DND-41 (cell line): ENCODE measurements at regions not wholly inside any gene's neighbourhood (a gene's known extent, or its start where the extent isn't known, plus 50 kb on each side); places are given as distances from the start of the nearest gene placed in this dataset.

Experiments
- ATAC-seq: fragments of 200-7000 bp; cut with Tn5 transposase; 3 replicates; pipeline ENCODE4 v1.9.1; 2021; ENCODE audit warnings: low read depth; ENCODE audit not compliant: insufficient read depth
- DNase-seq: peaks from one replicate; pipeline ENCODE4 v3.0.0-alpha.2; 2020
- H2AFZ ChIP-seq: 2 replicates; pipeline ENCODE4 v1.6.0; 2012; ENCODE audit warnings: low read depth, low read length
- H3K27ac ChIP-seq: 2 replicates; pipeline ENCODE4 v1.5.1; 2012; ENCODE audit warnings: low read length, inconsistent platforms
- H3K27me3 ChIP-seq: fragments of 200-600 bp; sonication (generic); 2 replicates; pipeline ENCODE4 v1.6.0; 2012; ENCODE audit warnings: low read length, mild to moderate bottlenecking, inconsistent platforms; ENCODE audit not compliant: insufficient read depth, poor library complexity
- H3K36me3 ChIP-seq: 2 replicates; pipeline ENCODE4 v1.5.1; 2012; ENCODE audit warnings: low read length, inconsistent platforms; ENCODE audit not compliant: insufficient read depth
- H3K4me1 ChIP-seq: 2 replicates; pipeline ENCODE4 v1.5.1; 2012; ENCODE audit warnings: mild to moderate bottlenecking, low read length; ENCODE audit not compliant: insufficient read depth
- H3K4me2 ChIP-seq: 2 replicates; pipeline ENCODE4 v1.6.0; 2012; ENCODE audit warnings: mild to moderate bottlenecking, moderate library complexity, low read length, inconsistent platforms; ENCODE audit not compliant: insufficient read depth
- H3K4me3 ChIP-seq, 2 experiments: fragments of 200-600 bp in 1 of 2; shearing (Covaris generic) in 1 of 2; 2 replicates each; pipeline ENCODE4 v1.5.1; 2012 to 2016; ENCODE audit warnings: inconsistent platforms in 2 of 2, low read length in 2 of 2, mild to moderate bottlenecking in 2 of 2, low read depth in 1 of 2, moderate library complexity in 1 of 2
- H3K79me2 ChIP-seq: 2 replicates; pipeline ENCODE4 v1.6.0; 2012; ENCODE audit warnings: low read length, inconsistent platforms; ENCODE audit not compliant: insufficient read depth
- H3K9ac ChIP-seq: 2 replicates; pipeline ENCODE4 v1.6.0; 2012; ENCODE audit warnings: low read depth, mild to moderate bottlenecking, inconsistent platforms, low read length, moderate library complexity
- H3K9me3 ChIP-seq: 2 replicates; pipeline ENCODE4 v1.5.1; 2012; ENCODE audit warnings: low read length, moderate library complexity, mild to moderate bottlenecking, inconsistent platforms; ENCODE audit not compliant: insufficient read depth, severe bottlenecking
- H4K20me1 ChIP-seq: 2 replicates; pipeline ENCODE4 v1.6.0; 2012; ENCODE audit warnings: low read length; ENCODE audit not compliant: insufficient read depth
- CTCF ChIP-seq: IDR thresholded peaks from 2 replicates; pipeline ENCODE4 v1.5.1; 2012; ENCODE audit warnings: borderline replicate concordance, low read length, moderate library complexity, mild to moderate bottlenecking; ENCODE audit not compliant: poor library complexity, severe bottlenecking; ENCODE audit errors: extremely low read depth
- EZH2 ChIP-seq: IDR thresholded peaks from 3 replicates; pipeline ENCODE4 v1.6.1; 2012; ENCODE audit warnings: borderline replicate concordance, low read depth, mild to moderate bottlenecking, moderate library complexity, low read length, inconsistent platforms; ENCODE audit not compliant: severe bottlenecking

DNA sequence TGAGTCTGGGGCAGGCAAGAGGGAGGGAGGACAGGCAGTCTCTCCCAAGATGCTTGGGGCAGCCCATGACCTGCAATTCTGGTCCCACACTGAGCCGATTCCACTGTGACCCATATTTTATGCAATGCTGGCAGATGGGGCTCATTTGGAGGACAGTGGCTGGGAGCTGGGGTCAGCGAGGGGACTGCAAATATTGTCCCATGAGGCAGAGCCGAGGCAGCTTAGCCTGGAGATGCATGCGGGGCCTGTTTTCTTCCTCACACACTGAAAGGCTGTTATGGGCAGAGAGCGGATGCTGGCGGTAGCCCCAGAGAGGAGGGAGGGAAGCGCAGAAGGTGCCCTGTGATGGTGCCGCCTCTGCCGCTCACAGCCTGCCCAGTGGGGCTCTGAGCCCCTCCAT is 128.5 kb upstream of the POU3F1 start:
- Histone ChIP-seq H3K36me3 (no peaks in the 10 kb centered on the region), H3K27me3 (peaks cover 3% of the 10 kb centered on the region), H4K20me1 (no peaks in the 10 kb centered on the region), H3K9ac (no peak overlapping the region), H3K4me1 (no peaks in the 10 kb centered on the region), H3K4me3 (no peak overlapping the region), H3K9me3 (no peaks in the 10 kb centered on the region), H3K4me2 (no peak overlapping the region), H3K79me2 (no peaks in the 10 kb centered on the region), H2AFZ (no peak overlapping the region), H3K27ac (no peak overlapping the region)
- DNase-seq = no peak
- no peak for TF ChIP-seq CTCF
- TF ChIP-seq EZH2 = no peak
- ATAC-seq = no peak

DNA sequence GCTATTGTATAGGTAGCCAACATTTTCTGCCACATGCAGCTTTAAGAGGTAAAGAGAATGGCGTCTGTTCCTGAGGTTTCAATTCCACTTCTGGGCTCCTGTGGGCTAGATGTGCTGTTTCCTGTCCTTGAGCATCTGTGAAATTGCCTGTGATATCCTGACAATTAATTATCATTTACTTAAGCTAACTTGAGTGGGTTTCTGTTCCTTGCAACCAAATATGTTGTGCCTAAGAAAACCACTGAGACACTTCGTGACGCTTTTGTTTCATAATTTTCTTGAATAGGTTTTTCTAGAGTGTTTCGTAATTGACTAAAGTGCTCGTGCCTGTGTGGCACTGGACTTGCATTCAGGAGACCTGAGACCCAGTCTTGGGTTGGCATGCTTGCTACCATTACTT is 127.3 kb upstream of the POU3F1 start:
- H3K4me1 ChIP-seq = no peaks in the 10 kb centered on the region
- H3K9me3 ChIP-seq = no peaks in the 10 kb centered on the region
- TF ChIP-seq CTCF (no peak), EZH2 (no peak)
- no peak for DNase-seq
- peaks cover 3% of the 10 kb centered on the region for H3K27me3 ChIP-seq
- no peak overlapping the region for H3K4me3 ChIP-seq
- no peak overlapping the region for H3K9ac ChIP-seq
- H3K36me3 ChIP-seq = no peaks in the 10 kb centered on the region
- H3K79me2 ChIP-seq = no peaks in the 10 kb centered on the region
- H4K20me1 ChIP-seq = no peaks in the 10 kb centered on the region
- H3K4me2 ChIP-seq = no peak overlapping the region
- H3K27ac ChIP-seq = no peak overlapping the region
- no peak overlapping the region for H2AFZ ChIP-seq
- ATAC-seq = no peak

- Histone ChIP-seq H3K36me3 (no peaks in the 10 kb centered on the region), H3K9ac (no peak overlapping the region), H3K4me3 (no peak overlapping the region), H3K79me2 (no peaks in the 10 kb centered on the region), H3K4me2 (no peak overlapping the region), H3K9me3 (no peaks in the 10 kb centered on the region), H3K4me1 (no peaks in the 10 kb centered on the region), H2AFZ (no peak overlapping the region), H3K27me3 (peaks cover 3% of the 10 kb centered on the region), H3K27ac (no peak overlapping the region), H4K20me1 (no peaks in the 10 kb centered on the region)
- TF ChIP-seq CTCF (no peak), EZH2 (no peak)
- DNase-seq (no peak), ATAC-seq (no peak)
Observed at GRCh38 chr1:38173157-38173831, 126.7 kb upstream of the POU3F1 start.

- ATAC-seq = no peak
- peaks cover 6% of the 10 kb centered on the region for H3K27me3 ChIP-seq
- no peaks in the 10 kb centered on the region for H3K79me2 ChIP-seq
- H3K9me3 ChIP-seq = no peaks in the 10 kb centered on the region
- no peak overlapping the region for H3K27ac ChIP-seq
- H3K36me3 ChIP-seq = no peaks in the 10 kb centered on the region
- H3K9ac ChIP-seq = no peak overlapping the region
- no peak overlapping the region for H3K4me2 ChIP-seq
- H2AFZ ChIP-seq = no peak overlapping the region
- no peak for DNase-seq
- no peaks in the 10 kb centered on the region for H4K20me1 ChIP-seq
- H3K4me1 ChIP-seq = no peaks in the 10 kb centered on the region
- H3K4me3 ChIP-seq = no peak overlapping the region
- TF ChIP-seq EZH2 (no peak), CTCF (no peak)
Observed at GRCh38 chr1:38169121-38169520, 122.5 kb upstream of the POU3F1 start.
